Fibroblast of lung (primary cell): ENCODE measurements at regions not wholly inside any gene's neighbourhood (a gene's known extent, or its start where the extent isn't known, plus 50 kb on each side); places are given as distances from the start of the nearest gene placed in this dataset.

Source experiments
- DNase-seq, 2 donors: peaks; one replicate each; pipeline versions ENCODE4 v3.0.0 to v3.0.0-alpha.2; 2010; ENCODE audit warnings: low read depth in 2 of 2
- H2AFZ ChIP-seq: 2 replicates; pipeline ENCODE4 v1.5.1; 2012; ENCODE audit warnings: low read length, control low read depth, inconsistent platforms
- H3K27ac ChIP-seq: 2 replicates; pipeline ENCODE4 v1.5.1; 2011; ENCODE audit warnings: low read length, control low read depth; ENCODE audit not compliant: insufficient read depth
- H3K27me3 ChIP-seq: 2 replicates; pipeline ENCODE4 v1.5.1; 2011; ENCODE audit warnings: mild to moderate bottlenecking, low read length; ENCODE audit not compliant: control insufficient read depth, insufficient read depth
- H3K36me3 ChIP-seq: 2 replicates; pipeline ENCODE4 v1.5.1; 2011; ENCODE audit warnings: low read length; ENCODE audit not compliant: control insufficient read depth, insufficient read depth
- H3K4me1 ChIP-seq: 2 replicates; pipeline ENCODE4 v1.5.1; 2011; ENCODE audit warnings: low read length; ENCODE audit not compliant: control insufficient read depth, insufficient read depth; ENCODE audit errors: extremely low read depth
- H3K4me2 ChIP-seq: 2 replicates; pipeline ENCODE4 v1.5.1; 2011; ENCODE audit warnings: low read length, control low read depth; ENCODE audit not compliant: insufficient read depth; ENCODE audit errors: extremely low read depth
- H3K4me3 ChIP-seq, 4 experiments: fragments of 200-600 bp in 1 of 4; sonication (generic) in 1 of 4; replicated peaks in 1 of 4; 2 replicates each; pipeline ENCODE4 v1.5.1; 2011 to 2016; ENCODE audit warnings: low read length in 4 of 4, low read depth in 3 of 4, mild to moderate bottlenecking in 3 of 4, control low read depth in 2 of 4, inconsistent platforms in 1 of 4, mixed read lengths in 1 of 4; ENCODE audit not compliant: insufficient read depth in 1 of 4; ENCODE audit errors: control extremely low read depth in 1 of 4
- H3K79me2 ChIP-seq: 2 replicates; pipeline ENCODE4 v1.5.1; 2012; ENCODE audit warnings: mild to moderate bottlenecking, low read length, inconsistent platforms; ENCODE audit not compliant: control insufficient read depth, insufficient read depth
- H3K9ac ChIP-seq: 2 replicates; pipeline ENCODE4 v1.5.1; 2011; ENCODE audit warnings: mild to moderate bottlenecking, low read length, control low read depth; ENCODE audit not compliant: insufficient read depth
- H3K9me3 ChIP-seq: 2 replicates; pipeline ENCODE4 v1.5.1; 2012; ENCODE audit warnings: low read depth, low read length; ENCODE audit not compliant: control insufficient read depth, insufficient read depth
- H4K20me1 ChIP-seq: 2 replicates; pipeline ENCODE4 v1.5.1; 2011; ENCODE audit warnings: low read length; ENCODE audit not compliant: control insufficient read depth, insufficient read depth; ENCODE audit errors: extremely low read depth
- CTCF ChIP-seq, 2 donors: IDR thresholded peaks in 1 of 2; conservative IDR thresholded peaks in 1 of 2; 1 replicate in 1 of 2; 2 replicates in 1 of 2; pipeline ENCODE4 v1.5.1; 2011 to 2012; ENCODE audit warnings: low read length in 2 of 2, control low read depth in 1 of 2, inconsistent platforms in 1 of 2, low read depth in 1 of 2, mild to moderate bottlenecking in 1 of 2
- EZH2 ChIP-seq: IDR thresholded peaks from 2 replicates; pipeline ENCODE4 v1.5.1; 2012; ENCODE audit warnings: low read length, control low read depth, mild to moderate bottlenecking; ENCODE audit errors: missing control alignments

GRCh38 chr3:126269354-126269753 is 87.9 kb downstream of the KLF15 start:
- H3K36me3 ChIP-seq: no peaks in the 10 kb centered on the region
- no peaks in the 10 kb centered on the region for H4K20me1 ChIP-seq
- no peaks in the 10 kb centered on the region for H3K27me3 ChIP-seq
- peaks cover 14% of the 10 kb centered on the region for H3K4me1 ChIP-seq
- H3K9ac ChIP-seq: no peak overlapping the region
- no peak for DNase-seq
- no peak overlapping the region for H3K4me2 ChIP-seq
- no peak overlapping the region for H2AFZ ChIP-seq
- H3K9me3 ChIP-seq: no peaks in the 10 kb centered on the region
- H3K4me3 ChIP-seq: no peak overlapping the region
- H3K27ac ChIP-seq: no peak overlapping the region
- TF ChIP-seq EZH2 (no peak), CTCF (conservative IDR thresholded peaks at IDR 0.05 in 1 of 2, IDR thresholded peaks at IDR 0.05 in 1 of 2; ENCODE audit: low read depth in 1 of 2, low read length in 2 of 2) (no peak)
- H3K79me2 ChIP-seq: no peaks in the 10 kb centered on the region

GRCh38 chr3:126268866-126269265 is 88.3 kb downstream of the KLF15 start:
- no peak for TF ChIP-seq EZH2
- no peak for TF ChIP-seq CTCF (conservative IDR thresholded peaks at IDR 0.05 in 1 of 2, IDR thresholded peaks at IDR 0.05 in 1 of 2; ENCODE audit: low read depth in 1 of 2, low read length in 2 of 2)
- H3K79me2 ChIP-seq: no peaks in the 10 kb centered on the region
- H3K9me3 ChIP-seq: no peaks in the 10 kb centered on the region
- H3K4me3 ChIP-seq: no peak overlapping the region
- H2AFZ ChIP-seq: no peak overlapping the region
- no peaks in the 10 kb centered on the region for H3K27me3 ChIP-seq
- peaks cover 14% of the 10 kb centered on the region for H3K4me1 ChIP-seq
- no peak for DNase-seq
- no peaks in the 10 kb centered on the region for H3K36me3 ChIP-seq
- no peak overlapping the region for H3K4me2 ChIP-seq
- no peaks in the 10 kb centered on the region for H4K20me1 ChIP-seq
- no peak overlapping the region for H3K9ac ChIP-seq
- no peak overlapping the region for H3K27ac ChIP-seq

- Histone ChIP-seq H3K27me3 (no peaks in the 10 kb centered on the region), H3K4me3 (peak overlapping the region in 3 of 4 experiments; percentile 26 to 50 (median 29)), H3K9me3 (no peaks in the 10 kb centered on the region), H3K9ac (peak overlapping the region; percentile 69), H2AFZ (no peak overlapping the region), H3K4me1 (peaks cover 14% of the 10 kb centered on the region), H3K4me2 (peak overlapping the region; percentile 59), H3K79me2 (no peaks in the 10 kb centered on the region), H3K27ac (peak overlapping the region; percentile 78), H4K20me1 (no peaks in the 10 kb centered on the region), H3K36me3 (no peaks in the 10 kb centered on the region)
- TF ChIP-seq EZH2 (no peak), CTCF (conservative IDR thresholded peaks at IDR 0.05 in 1 of 2, IDR thresholded peaks at IDR 0.05 in 1 of 2; ENCODE audit: low read depth in 1 of 2, low read length in 2 of 2) (no peak)
- DNase-seq: no peak
Observed at GRCh38 chr3:126267976-126268615, 87.7 kb upstream of the ALDH1L1 start.
